Left cardiac atrium (tissue), 4 donors: ENCODE measurements at regions not wholly inside any gene's neighbourhood (a gene's known extent, or its start where the extent isn't known, plus 50 kb on each side); places are given as distances from the start of the nearest gene placed in this dataset.

Experiments used
- ATAC-seq, 2 donors: fragments of 200-7000 bp; cut with Tn5 transposase; one replicate each; pipeline ENCODE4 v1.9.1; 2020; ENCODE audit warnings: mild to moderate bottlenecking in 2 of 2, moderate library complexity in 2 of 2
- DNase-seq: peaks from one replicate; pipeline ENCODE4 v3.0.0-alpha.2; 2020
- intact Hi-C, 2 donors: fragments of 100-400 bp; cut with DNase I; formaldehyde crosslinking; loops; one replicate each; pipeline versions ENCODE4 v1.14.1 to v1.15.1; 2022 to 2023
- donor health status: DM: no; HTN: yes; CAD: no.
- donor health status: DM: no; HTN: yes; CAD: no; lungs with severe emphysema.
- donor health status: DM: yes; HTN: yes; CAD: no.
- donor health status: Dilated cardiomyopathy.

- no peak for DNase-seq
- ATAC-seq, result no peak
- intact Hi-C loops, result no loop called here
Observed at GRCh38 chr10:36248304-36248981, 606.3 kb upstream of the FZD8 start.

DNA sequence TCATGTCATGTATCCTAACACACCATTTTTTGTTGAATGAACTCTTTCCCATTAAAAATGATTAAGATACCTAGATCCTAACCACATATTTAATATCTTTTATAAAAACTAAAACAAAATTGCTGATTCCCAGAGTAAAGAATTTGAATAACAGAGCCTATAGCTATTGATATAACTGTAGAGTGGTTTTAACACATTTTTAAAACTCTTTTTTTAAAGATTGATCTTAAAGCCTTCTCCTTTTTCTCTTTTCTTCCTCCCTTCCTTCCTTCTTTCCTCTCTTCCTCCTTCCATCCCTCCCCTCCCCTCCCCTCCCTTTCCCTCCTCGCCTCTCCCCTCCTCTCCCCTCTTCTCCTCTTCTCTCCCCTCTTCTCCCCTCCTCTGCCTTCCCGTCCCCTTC is 605.4 kb upstream of the FZD8 start:
- intact Hi-C loops, result no loop called here
- DNase-seq (no peak), ATAC-seq (no peak)

GRCh38 chr10:36236931-36237330 is 594.8 kb upstream of the FZD8 start:
- intact Hi-C loops, result no loop called here
- DNase-seq (no peak), ATAC-seq (no peak)

- intact Hi-C loops, result no loop called here
Observed at GRCh38 chr10:36236341-36236740, 594.2 kb upstream of the FZD8 start.

GRCh38 chr10:36232935-36233334 is 590.8 kb upstream of the FZD8 start:
- DNase-seq (no peak), ATAC-seq (no peak)
- intact Hi-C loops, result no loop called here

More at GRCh38 chr10:36236341-36236740, 594.2 kb upstream of the FZD8 start:
- ATAC-seq (no peak), DNase-seq (no peak)

DNA sequence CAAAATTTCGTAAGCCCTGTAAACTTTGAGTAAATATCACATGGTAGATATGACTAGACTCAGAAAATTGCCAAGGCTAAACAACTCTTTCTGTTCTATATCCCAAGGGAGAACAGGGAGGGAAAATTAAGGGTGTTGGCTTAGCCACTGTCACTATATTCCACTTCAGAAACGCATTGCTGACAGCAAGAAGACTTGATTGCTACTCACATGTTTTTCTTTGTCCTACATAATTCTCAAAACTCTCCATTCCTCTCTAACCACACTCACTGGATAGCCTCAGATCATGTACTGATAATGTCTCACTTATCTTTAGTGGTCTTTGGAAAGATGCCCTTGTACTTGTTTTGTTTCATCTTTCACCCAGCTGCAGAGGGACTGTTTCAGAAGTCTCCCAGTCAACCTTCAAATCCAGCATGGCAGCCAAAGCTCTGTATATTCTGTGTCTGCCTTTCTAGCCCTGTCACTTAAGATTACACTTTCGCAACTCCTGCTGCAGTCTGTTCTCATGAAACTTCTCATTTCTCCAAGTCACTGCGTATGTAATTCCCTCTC is 582.4 kb upstream of the FZD8 start:
- peak in 1 of 2 donors; percentile 36 for ATAC-seq
- intact Hi-C loops, result no loop called here
- DNase-seq, result no peak

- intact Hi-C loops, result no loop called here
- DNase-seq (no peak), ATAC-seq (no peak)
Observed at GRCh38 chr10:36221101-36221500, 579.0 kb upstream of the FZD8 start.

GRCh38 chr10:36220151-36220550 is 578.1 kb upstream of the FZD8 start:
- intact Hi-C loops, result no loop called here
- no peak for DNase-seq
- ATAC-seq, result no peak

DNA sequence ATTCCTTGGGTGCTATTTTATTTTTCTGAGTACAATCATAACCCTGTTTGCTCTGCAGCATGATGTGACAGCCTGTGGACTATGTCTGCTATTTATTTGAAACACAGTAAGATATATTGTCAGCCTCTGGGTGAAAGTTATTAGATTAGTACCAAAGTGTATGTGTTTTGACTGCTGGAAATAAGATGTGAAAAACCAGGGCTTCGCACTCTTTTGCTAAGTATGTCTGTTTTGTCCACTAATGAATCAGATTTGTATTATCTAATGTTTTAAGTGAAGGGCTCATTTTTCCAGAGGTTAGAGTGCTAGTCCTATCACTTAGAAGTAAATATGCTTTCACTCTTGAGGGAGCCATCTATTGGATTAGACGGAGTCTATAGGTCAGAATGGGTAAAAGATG is 569.8 kb upstream of the FZD8 start:
- DNase-seq (no peak), ATAC-seq (no peak)
- intact Hi-C loops, result no loop called here

GRCh38 chr10:36209480-36209879 is 567.4 kb upstream of the FZD8 start:
- intact Hi-C loops, result no loop called here
- DNase-seq (no peak), ATAC-seq (no peak)

GRCh38 chr10:36202881-36203280 is 560.8 kb upstream of the FZD8 start:
- intact Hi-C loops, result no loop called here
- DNase-seq, result no peak
- no peak for ATAC-seq

- DNase-seq (no peak), ATAC-seq (no peak)
- intact Hi-C loops, result no loop called here
Observed at GRCh38 chr10:36200577-36200976, 558.5 kb upstream of the FZD8 start.

DNA sequence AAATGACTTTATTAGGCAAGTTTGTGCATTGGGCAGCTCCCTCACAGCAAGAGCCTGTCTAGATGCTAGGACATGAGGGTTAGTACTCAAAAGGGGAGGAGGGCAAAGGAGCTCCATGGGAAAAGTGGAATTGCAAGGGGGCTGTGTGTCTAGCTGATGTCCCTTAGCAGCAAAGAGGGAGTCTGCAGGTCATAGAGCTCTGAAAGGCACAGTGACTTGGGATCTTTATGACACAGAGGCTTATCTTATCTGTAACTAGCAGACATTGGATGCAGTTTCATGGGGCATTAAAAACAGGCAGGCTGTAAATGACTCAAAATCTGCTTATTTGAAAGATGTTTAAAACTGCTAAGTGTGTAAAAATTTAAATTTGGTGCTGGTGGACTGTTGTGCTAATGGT is 556.2 kb upstream of the FZD8 start:
- no peak for DNase-seq
- intact Hi-C loops, result no loop called here
- ATAC-seq, result no peak

DNA sequence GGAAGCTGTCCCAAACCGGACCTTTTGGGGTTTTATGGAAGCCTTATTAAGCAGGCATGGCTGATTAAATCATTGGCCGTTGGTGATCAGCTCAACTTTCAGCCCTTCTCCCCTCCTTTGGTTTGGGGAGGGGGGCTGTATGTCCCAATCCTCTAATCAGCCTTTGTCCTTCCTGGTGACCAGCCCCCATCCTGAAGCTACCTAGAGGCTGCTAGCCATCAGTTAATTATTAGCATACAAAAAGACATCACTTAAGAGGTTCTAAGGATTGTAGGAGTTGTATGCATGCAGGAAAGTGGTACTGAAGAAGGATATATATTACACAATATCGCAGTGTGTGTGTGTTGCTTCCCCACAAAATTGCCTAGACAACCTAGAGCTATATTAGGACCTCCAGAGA is 553.3 kb upstream of the FZD8 start:
- ATAC-seq (no peak), DNase-seq (no peak)
- intact Hi-C loops, result no loop called here

GRCh38 chr10:36194276-36194675 is 552.2 kb upstream of the FZD8 start:
- intact Hi-C loops, result no loop called here
- ATAC-seq (no peak), DNase-seq (no peak)

GRCh38 chr10:36191009-36191408 is 548.9 kb upstream of the FZD8 start:
- DNase-seq (no peak), ATAC-seq (no peak)
- intact Hi-C loops, result no loop called here

GRCh38 chr10:36188461-36188860 is 546.4 kb upstream of the FZD8 start:
- intact Hi-C loops, result no loop called here
- DNase-seq, result no peak
- ATAC-seq, result peak in 1 of 2 donors; percentile 35

GRCh38 chr10:36188080-36188453 is 546.0 kb upstream of the FZD8 start:
- DNase-seq (peak; percentile 38), ATAC-seq (peak; percentile 71 to 89)
- intact Hi-C loops, result no loop called here

DNA sequence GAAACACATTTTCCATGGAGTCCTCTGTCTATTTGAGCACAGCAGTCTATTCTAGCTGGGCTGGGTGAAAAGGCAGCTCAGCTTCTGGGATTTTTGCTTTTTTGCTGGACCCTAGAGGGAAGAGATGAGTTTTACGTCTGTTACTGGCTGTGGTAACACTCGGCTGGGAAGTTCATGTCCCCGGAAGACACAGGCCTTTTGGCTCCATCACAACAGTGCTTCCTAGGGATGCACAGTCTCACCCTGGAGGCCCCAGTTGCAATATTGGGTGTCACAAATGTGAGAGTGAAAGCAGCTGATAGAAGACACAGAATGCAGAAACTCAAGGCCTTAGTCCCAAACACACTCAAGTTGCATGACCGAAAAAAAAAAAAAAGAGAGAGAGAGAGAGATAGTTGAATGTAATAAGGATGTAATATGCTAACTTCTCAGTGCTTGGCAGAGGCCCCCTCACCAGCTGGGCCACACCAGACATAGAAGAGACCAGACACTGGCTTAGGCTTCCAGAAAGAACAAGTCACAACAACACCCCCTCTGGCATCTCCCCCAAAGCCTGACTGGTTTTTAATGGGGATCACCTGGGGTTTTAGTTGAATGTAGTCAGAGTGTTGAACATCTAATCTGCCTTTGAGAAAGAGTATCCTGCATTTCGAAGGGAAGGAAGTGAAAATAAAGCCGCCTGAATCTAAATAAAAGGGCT is 545.4 kb upstream of the FZD8 start:
- DNase-seq, result peak; percentile 26
- intact Hi-C loops, result no loop called here

DNA sequence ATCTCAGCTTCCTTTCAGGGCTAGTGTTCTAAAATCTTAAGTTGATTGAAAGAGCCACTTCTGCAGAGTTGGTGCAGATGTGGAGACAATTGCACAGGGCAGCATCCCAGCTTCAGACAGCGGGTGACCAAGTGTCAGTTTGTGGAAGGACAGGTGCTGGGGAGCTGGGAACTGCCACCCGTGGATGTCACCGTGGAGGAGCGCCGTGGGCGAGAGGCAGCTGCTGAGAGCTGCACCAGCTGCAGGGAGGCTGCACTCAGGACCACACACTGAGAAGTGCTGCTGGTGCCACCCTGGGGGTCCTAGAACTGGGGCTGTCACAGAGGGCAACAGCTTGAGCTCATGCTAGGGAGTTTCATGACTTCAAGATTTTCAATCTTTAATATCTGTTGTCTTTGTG is 543.0 kb upstream of the FZD8 start:
- intact Hi-C loops, result no loop called here
- no peak for DNase-seq
- no peak for ATAC-seq

More for the DNA sequence above, 545.4 kb upstream of the FZD8 start:
- ATAC-seq, result peak; percentile 78 to 88

DNA sequence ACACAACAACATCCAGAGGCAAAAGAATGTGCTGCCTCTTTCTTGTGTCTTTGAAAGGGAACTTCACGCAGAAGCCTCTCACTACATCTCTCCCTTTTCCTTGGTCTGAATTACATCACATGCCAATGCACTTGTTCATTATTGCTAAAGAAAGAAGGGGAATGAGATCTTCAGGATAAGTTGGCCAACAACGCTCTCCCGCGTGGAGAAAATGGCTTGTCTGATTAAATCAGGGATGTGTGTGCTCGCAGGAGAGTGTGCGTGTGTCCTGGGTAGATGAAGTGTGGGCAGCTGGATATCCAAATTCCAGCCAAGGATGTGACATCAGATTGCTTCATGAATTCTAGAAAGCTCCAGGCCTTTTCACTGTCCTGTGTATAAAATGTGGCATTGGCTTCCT is 541.6 kb upstream of the FZD8 start:
- ATAC-seq (no peak), DNase-seq (no peak)
- intact Hi-C loops, result no loop called here
